ENCODE measurements at regions not wholly inside any gene's neighbourhood (a gene's known extent, or its start where the extent isn't known, plus 50 kb on each side); places are given as distances from the start of the nearest gene placed in this dataset.

DNA sequence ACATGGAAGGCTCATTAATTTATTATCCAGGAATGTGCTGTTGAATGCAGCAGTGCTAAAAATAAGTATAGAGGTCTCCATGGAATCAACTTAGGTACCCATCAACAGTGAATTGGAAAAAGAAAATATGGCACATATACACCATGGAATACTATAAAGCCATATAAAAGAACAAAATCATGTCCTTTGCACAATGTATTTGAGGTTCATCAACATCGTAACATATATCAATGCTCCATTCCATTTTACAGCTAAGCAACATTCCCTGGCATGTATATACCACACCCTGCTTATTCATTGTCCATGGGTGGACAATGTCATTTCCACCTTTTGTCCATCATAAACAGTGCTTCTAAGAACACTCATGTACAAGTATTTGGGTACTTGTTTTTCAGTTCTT is 147.8 kb upstream of the RASSF8 start:
- H3K36me3 ChIP-seq (ENCODE audit: control insufficient read depth, insufficient read depth, low read length): peaks cover 3% of the 10 kb centered on the region
- H3K9ac ChIP-seq: no peak overlapping the region
- no peaks in the 10 kb centered on the region for H3K79me2 ChIP-seq
- TF ChIP-seq, protein P1, sequence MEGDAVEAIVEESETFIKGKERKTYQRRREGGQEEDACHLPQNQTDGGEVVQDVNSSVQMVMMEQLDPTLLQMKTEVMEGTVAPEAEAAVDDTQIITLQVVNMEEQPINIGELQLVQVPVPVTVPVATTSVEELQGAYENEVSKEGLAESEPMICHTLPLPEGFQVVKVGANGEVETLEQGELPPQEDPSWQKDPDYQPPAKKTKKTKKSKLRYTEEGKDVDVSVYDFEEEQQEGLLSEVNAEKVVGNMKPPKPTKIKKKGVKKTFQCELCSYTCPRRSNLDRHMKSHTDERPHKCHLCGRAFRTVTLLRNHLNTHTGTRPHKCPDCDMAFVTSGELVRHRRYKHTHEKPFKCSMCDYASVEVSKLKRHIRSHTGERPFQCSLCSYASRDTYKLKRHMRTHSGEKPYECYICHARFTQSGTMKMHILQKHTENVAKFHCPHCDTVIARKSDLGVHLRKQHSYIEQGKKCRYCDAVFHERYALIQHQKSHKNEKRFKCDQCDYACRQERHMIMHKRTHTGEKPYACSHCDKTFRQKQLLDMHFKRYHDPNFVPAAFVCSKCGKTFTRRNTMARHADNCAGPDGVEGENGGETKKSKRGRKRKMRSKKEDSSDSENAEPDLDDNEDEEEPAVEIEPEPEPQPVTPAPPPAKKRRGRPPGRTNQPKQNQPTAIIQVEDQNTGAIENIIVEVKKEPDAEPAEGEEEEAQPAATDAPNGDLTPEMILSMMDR (IDR thresholded peaks at IDR 0.05): no peak
- no peak overlapping the region for H3K4me3 ChIP-seq (ENCODE audit: low read depth, low read length)
- no peaks in the 10 kb centered on the region for H3K9me3 ChIP-seq (ENCODE audit: control insufficient read depth, low read length)
- H3K4me1 ChIP-seq: no peaks in the 10 kb centered on the region
- no peak overlapping the region for H2AFZ ChIP-seq
- H3K27ac ChIP-seq: no peak overlapping the region
- no peaks in the 10 kb centered on the region for H3K27me3 ChIP-seq (ENCODE audit: control insufficient read depth, insufficient read depth, low read length)
- H3K4me2 ChIP-seq (ENCODE audit: low read length): no peak overlapping the region

DNA sequence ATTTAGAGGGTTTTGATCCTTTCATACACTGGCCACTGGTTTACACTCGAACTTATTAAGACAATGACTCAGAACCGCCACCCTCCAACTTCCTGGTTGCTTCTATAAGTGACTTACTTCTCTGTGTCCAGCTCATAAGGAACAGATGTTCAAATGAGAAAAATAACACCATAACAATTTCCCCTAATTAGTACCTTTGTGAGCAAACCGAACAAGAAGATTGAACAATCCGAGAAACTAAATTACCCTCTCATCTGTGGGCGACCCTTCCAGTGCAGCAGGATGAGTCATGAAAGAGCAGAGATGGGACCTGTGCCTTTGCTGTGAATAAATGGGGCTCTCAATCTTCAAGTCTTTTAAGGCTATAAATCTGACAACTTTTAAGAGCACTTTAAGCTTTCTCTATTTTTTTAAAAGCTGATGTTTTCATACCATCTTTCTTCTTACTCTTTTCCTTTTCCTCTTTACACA is 146.8 kb upstream of the RASSF8 start:
- Histone ChIP-seq H3K27me3 (ENCODE audit: control insufficient read depth, insufficient read depth, low read length) (no peaks in the 10 kb centered on the region), H3K9me3 (ENCODE audit: control insufficient read depth, low read length) (no peaks in the 10 kb centered on the region), H3K9ac (no peak overlapping the region), H3K4me2 (ENCODE audit: low read length) (no peak overlapping the region), H2AFZ (no peak overlapping the region), H3K4me3 (ENCODE audit: low read depth, low read length) (no peak overlapping the region), H3K4me1 (no peaks in the 10 kb centered on the region), H3K36me3 (ENCODE audit: control insufficient read depth, insufficient read depth, low read length) (peaks cover 3% of the 10 kb centered on the region), H3K79me2 (no peaks in the 10 kb centered on the region), H3K27ac (no peak overlapping the region)
- TF ChIP-seq, protein P1 (IDR thresholded peaks at IDR 0.05): no peak

DNA sequence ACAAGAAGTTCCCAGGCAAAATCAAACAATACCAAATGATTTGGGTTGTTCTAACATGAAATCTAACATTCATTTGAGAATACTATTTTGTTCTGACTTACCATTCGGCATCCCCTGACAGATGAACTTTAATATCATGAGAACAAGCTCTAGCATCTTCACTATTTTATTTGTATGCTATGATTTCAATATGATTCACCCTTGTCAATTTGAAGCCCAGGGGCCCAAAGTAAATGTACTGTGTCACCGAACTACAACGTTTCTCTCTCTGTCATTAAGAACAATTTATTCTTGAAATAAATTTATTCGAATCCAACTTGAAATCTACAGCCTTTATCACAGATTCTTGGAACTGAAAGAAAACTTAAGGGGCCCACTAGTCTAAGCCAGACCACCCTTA is 146.2 kb upstream of the RASSF8 start:
- H3K27ac ChIP-seq: no peak overlapping the region
- TF ChIP-seq, protein P1 (IDR thresholded peaks at IDR 0.05): no peak
- H3K9ac ChIP-seq: no peak overlapping the region
- H3K36me3 ChIP-seq (ENCODE audit: control insufficient read depth, insufficient read depth, low read length): peaks cover under 1% of the 10 kb centered on the region
- H3K4me1 ChIP-seq: no peaks in the 10 kb centered on the region
- no peaks in the 10 kb centered on the region for H3K79me2 ChIP-seq
- H3K4me2 ChIP-seq (ENCODE audit: low read length): no peak overlapping the region
- H3K9me3 ChIP-seq (ENCODE audit: control insufficient read depth, low read length): no peaks in the 10 kb centered on the region
- H3K27me3 ChIP-seq (ENCODE audit: control insufficient read depth, insufficient read depth, low read length): no peaks in the 10 kb centered on the region
- H3K4me3 ChIP-seq (ENCODE audit: low read depth, low read length): no peak overlapping the region
- H2AFZ ChIP-seq: no peak overlapping the region

DNA sequence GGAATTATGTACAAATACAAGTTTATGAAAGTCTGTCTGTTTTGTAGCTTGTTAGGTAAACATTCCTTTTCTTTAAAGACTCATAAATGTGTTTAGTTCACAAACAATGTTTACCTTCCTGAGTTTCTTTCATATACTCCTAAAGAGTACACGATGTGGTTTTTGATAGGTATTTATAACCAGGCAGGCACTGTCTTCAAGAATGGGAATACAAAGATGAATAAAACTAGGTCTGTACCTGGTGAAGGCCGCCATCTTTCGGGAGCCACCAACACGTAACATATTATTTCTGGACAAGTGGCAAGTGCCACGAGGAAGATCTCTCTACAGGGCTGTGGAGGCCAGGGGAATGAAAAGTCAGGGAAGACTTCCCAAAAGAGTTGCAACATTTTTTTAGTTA is 144.6 kb upstream of the RASSF8 start:
- Histone ChIP-seq H3K4me1 (no peaks in the 10 kb centered on the region), H3K4me3 (ENCODE audit: low read depth, low read length) (no peak overlapping the region), H3K9ac (no peak overlapping the region), H3K9me3 (ENCODE audit: control insufficient read depth, low read length) (no peaks in the 10 kb centered on the region), H3K79me2 (no peaks in the 10 kb centered on the region), H2AFZ (no peak overlapping the region), H3K36me3 (ENCODE audit: control insufficient read depth, insufficient read depth, low read length) (no peaks in the 10 kb centered on the region), H3K27me3 (ENCODE audit: control insufficient read depth, insufficient read depth, low read length) (no peaks in the 10 kb centered on the region), H3K4me2 (ENCODE audit: low read length) (no peak overlapping the region), H3K27ac (no peak overlapping the region)
- TF ChIP-seq, protein P1 (IDR thresholded peaks at IDR 0.05): no peak

DNA sequence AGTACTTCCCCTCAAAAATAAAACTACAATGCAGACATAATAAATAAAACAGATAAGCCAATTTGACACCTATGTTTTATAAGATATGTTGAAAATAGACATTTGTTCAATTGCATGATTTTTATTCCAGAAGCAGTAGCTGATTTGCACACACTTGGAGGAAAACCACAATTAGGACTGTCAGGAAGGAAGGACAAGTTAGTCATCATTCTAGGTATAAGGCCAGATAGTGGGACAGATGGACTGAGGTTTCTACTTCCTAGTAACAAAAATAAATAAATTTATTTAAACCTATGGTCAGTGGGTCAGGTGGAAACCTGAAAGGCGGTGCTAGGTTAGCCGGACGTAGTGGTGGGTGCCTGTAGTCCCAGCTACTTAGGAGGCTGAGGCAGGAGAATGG is 141.8 kb upstream of the RASSF8 start:
- Histone ChIP-seq H3K79me2 (no peaks in the 10 kb centered on the region), H3K4me3 (ENCODE audit: low read depth, low read length) (no peak overlapping the region), H3K4me1 (no peaks in the 10 kb centered on the region), H2AFZ (no peak overlapping the region), H3K27ac (no peak overlapping the region), H3K9me3 (ENCODE audit: control insufficient read depth, low read length) (no peaks in the 10 kb centered on the region), H3K27me3 (ENCODE audit: control insufficient read depth, insufficient read depth, low read length) (no peaks in the 10 kb centered on the region), H3K36me3 (ENCODE audit: control insufficient read depth, insufficient read depth, low read length) (no peaks in the 10 kb centered on the region), H3K4me2 (ENCODE audit: low read length) (no peak overlapping the region), H3K9ac (no peak overlapping the region)
- TF ChIP-seq, protein P1 (IDR thresholded peaks at IDR 0.05): no peak
